ENCODE measurements at regions not wholly inside any gene's neighbourhood (a gene's known extent, or its start where the extent isn't known, plus 50 kb on each side); places are given as distances from the start of the nearest gene placed in this dataset.

DNA sequence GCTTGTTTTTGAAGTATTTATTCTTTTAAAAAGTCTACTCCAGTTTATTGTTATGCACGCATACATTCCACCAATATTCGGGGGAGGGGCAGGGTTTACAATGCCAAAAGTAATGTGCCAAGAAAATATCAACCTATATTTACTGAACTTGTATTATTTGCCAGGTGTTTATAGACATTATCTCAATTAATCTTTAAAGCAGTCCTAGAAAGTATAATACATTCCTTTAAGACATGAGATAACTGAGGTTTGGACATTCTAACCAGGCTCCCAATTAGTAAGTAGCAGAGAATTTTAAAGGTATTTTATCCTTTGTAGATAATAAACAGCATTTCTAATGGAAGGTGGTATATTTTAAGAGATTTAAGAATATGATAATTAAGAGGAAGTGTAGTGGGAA is 124.5 kb upstream of the LRIG3 start:
- DNase-seq (ENCODE audit: low read depth) = no peak

DNA sequence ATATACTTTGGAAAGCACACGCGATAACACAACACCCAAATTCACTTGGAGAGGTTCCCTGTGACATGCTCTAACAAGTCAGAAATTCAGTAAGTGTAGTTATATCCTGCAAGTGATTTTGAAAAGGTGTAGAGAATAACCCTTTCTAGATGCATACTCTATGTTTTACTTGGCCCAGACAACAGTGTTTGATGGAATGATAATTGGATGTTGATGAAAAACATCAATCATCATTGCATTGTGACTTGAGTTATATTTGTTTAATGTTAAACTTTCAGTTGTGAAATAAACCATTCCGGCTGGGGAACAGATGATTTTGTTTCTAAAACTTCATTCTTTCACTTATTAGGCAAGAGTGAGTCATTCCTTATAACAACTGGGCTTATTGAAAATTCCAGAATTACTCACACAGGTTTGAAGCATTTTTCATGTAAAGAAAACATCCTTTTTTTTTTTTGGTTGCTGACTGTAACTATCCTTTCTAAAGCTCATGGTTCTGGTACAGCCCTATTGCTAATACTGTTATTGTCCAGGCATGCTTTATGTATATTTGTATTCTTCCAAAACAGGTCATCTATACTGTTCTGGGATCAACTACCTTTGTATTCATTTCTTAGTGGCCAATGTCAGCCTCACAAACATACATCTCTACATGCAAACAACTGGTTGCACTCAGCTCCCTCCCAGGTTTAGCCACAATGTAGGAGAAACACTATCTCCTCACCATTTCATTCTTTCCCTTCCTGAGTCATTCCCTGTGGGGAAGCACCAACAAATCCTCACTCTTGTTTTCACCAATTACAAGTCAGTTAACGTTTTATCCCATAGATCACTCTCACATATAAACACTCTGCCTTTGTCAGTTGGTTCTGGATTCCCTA is 121.2 kb upstream of the LRIG3 start:
- peak; percentile 43 for DNase-seq (ENCODE audit: low read depth)

DNA sequence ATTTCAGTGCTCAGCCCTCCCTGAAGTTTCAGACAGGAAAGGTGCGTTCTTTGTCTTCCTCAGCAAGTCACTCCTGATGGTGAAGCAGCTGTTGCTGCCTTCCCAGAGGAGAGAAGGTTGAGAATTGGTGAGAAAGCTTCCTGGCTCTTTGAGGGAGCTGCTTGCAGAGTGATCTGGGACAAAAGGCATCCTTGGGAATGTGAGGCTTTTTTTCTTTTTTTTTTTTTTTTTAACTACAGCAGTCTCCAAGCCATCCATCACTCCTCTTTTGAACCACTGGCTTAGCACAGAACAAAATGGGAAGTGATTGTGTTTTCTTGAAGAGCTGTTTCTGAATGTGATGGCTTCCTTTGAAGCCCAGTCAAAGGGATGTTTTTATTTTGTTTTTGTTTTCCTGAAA is 120.4 kb upstream of the LRIG3 start:
- DNase-seq (ENCODE audit: low read depth) = no peak

DNA sequence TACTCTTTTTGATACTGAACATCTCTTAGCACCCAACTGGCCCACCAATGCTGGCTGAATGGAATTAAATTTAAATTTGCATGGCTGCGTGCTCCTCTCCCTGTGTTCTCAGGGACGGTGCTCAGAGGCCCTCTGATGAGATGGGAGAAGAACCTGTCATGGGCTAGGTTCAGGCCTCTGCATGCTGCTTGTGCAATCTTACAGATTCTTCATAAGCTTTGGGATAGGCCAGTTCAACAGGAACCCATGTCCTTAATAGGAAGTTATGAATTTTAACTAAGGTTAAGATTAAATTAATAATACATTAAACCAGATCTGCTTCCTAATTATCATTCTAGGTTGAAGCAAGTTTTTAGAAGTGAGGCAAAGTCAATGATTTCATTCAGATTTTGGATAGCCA is 119.7 kb upstream of the LRIG3 start:
- no peak for DNase-seq (ENCODE audit: low read depth)

DNA sequence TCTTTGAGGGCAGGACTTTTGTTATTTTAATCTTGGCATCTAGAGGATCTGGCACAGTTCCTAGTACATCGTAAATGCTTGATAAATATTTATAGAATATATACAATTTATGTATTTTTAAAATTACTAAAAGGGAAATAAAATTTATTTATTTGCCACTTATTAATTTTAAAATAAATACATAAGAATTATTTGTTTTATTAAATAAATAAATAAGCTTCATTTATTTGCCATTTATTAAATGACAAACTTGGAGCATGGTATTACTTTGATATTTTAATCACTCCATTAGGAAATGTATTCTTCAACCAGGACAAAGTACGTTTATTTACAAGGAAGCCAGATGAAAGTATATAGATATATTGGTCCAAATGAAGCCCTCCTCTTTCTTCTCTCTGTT is 118.7 kb upstream of the LRIG3 start:
- no peak for DNase-seq (ENCODE audit: low read depth)

DNA sequence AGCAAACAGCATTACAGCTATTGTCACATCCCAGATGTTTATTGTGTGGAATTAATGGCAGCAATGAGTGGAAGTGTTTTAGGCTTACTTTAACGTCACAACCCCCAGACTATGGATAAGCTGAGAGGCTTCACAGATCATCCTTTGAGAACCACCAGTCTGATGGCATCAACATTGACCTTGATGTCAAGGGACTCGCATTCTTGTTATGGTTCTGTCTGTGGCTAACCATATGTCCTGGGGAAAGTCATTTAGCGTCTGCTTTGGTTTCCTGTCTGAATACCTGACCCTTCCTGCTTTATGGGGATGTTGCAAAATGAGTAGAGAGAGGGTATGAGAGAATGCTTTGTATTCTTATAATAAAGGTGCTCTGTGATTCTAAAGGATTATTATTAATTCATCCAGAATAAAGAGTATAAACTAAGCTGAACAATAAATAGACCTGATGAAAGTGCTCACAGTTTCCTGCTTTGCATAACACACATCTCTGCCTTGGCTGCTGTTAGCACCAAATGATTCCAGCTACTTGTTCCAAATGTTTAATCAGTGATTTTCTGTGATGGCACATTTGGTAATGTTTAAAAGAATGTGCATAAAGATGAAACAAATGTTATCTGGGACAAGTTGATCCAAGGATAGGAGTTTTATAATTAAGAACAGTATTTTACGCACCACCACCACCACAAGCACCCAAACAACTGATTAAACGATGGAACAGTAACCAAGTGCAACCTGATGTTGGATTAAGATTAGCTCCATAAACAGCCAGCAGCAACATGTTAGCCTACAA is 116.9 kb upstream of the LRIG3 start:
- DNase-seq (ENCODE audit: low read depth) = no peak

DNA sequence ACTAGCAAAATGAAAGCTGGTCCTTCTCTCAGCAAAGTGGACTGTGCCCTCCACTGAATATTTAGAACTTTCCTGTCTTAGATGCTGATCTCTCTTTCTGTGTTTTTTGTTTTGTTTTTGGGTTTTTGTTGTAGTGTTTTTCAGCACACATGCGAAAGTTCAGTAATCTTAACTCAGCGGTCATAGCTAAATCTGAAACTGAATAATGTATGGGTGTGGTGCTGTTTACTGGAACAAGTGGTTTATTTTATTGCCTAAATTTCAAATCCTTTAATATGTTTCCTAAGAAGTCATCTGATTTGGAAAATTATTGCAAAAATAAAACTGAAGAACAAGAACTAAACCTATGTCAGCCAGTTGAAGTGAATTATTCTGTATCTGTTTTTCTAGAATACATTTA is 116.0 kb upstream of the LRIG3 start:
- DNase-seq (ENCODE audit: low read depth) = no peak

DNA sequence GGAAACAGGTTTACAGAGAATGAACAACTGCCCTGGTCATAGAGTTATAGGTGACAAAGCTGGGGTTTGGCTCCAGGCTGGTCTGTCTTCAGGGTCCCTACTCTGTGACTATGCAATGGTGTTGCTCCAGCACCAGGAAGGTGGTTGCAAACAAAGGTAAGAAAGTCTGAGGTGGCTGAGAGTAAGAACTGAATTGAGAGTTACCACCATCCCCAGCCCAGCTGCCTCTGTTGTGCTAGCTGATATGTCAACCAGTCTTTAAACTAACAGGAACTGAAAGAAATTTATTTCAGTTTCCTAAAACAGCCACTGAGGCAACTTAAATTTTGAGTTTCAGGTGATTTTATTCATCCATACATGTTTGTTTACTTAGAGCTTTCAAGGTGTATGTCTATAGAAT is 111.0 kb upstream of the LRIG3 start:
- no peak for DNase-seq (ENCODE audit: low read depth)

DNA sequence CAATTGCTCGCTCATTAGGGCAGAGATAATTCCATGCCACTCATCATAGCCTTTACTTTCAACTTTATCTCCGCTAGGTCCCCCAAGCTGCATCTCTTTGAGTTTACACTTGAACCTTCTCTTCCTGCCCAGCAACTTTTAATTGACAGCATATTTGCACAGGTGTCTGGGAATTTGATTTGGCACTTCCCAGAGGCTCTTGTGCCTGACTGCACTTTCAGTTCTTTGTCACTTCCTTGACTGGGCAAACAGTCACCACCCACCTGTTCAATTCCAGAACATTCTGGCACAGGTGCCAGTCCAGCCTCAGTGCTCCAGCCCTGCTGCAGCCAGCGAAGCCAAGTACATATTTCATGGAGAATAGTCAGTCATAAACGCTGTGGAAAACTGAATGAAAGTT is 110.1 kb upstream of the LRIG3 start:
- DNase-seq (ENCODE audit: low read depth) = no peak

DNA sequence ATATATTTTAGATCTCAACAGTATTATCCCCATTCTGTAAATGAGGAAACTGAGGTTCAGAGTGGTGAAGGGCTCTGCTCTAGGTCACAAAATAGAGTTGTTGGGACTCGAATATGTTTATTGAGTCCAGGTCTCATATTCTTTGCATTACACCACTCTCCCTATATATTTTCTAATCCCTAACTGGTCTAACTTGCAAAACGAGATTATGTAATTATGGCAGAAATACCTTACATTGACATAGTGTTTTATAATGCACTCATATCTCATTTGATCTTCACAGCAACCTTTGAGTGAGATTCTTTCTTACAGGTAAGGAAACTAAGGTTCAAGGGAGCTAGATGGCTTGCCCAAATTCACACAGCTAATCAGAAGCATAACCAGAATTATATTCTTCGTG is 106.9 kb upstream of the LRIG3 start:
- DNase-seq (ENCODE audit: low read depth) = no peak

DNA sequence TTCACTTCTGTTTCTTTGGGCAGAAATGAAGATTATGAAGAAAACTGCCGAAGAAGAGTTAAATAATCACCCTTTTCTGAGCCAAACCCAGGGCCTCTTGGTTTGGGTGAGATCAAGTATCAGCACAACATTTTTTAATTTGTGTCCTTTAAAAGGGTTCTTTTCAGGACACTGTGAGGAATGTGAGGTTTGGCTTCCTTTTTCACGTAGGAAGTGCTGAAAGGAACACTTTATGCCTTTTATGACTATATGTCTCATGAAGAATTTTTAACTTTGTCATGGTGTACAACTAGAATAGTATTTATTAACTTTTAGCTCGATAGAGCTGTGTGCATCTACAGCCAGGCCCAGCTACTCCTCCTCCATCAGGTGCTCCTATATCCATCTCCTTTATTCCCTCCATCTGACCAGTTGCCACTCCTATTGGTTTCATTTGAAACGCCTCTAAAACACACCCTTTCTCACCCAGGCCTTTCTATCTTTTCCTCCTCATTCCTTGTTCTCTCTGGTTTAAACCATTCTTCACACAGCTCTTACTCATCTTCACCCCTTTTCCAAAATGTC is 103.6 kb upstream of the LRIG3 start:
- DNase-seq (ENCODE audit: low read depth) = no peak

DNA sequence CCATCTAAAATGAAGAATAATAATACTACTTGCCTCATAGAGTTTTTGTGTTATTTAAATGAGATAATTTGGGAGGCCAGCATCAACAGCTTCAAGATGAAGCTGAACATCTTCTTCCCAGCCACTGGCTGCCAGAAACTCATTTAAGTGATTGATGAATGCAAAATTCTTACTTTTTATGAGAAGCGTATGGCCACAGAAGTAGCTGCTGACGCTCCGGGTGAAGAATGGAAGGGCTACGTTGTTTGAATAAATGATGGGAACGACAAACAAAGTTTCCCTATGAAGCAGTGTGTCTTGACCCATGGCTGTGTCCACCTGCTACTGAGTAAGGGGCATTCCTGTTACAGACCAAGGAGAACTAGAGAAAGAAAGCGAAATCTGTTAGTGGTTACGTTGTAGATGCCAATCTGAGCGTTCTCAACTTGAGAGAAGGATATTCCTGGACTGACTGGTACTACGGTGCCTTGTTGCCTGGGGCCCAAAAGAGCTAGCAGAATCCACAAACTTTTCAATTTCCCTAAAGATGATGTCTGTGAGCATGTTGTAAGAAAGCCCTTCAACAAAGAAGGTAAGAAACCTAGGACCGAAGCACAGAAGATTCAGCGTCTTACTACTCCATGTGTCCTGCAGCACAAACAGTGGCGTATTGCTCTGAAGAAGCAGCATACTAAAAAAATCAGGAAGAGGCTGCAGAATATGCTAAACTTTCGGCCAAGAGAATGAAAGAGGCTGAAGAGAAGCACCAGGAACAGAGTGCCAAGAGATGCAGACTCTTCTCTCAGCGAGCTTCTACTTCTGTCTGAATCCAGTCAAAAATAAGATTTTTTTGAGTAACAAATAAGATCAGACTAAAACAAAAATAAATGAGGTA is 100.0 kb upstream of the LRIG3 start:
- no peak for DNase-seq (ENCODE audit: low read depth)

DNA sequence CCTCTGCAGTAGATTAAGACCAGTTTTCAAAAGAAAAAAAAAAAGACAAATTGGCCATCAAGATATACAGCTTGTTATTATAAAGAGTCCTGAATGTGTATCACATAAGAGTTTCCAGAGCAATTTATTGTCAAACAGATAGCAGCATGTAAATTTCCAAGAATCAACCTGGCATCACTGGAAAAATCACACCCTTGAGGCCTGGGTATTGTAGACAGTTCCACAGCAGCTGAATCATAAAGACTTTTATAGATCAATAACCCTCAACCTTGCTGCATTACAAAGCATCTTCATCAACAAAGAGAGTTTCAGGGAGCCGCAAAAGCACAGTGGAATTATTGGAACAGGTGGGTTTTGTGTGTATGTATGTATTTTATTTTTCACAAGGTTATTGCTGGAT is 94.6 kb upstream of the LRIG3 start:
- DNase-seq (ENCODE audit: low read depth) = no peak

DNA sequence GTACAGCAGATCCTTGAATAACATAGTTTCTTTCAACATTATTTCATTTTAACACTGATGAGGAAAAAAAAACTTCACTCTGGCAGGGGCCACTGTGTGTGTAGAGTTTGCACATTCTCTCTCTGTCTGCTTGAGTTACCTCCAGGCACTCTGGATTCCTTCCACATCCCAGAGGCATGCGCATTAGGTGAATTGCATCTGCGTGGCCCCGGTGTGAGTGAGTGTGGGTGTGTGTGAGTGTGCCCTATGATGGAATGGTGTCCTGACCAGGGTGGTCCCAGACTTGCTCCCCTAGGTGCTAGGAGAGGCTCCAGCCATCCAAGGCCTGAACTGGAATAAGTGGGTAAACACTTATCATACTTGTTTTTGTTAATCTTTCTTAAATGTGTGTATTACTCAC is 90.6 kb upstream of the LRIG3 start:
- DNase-seq (ENCODE audit: low read depth) = no peak

DNA sequence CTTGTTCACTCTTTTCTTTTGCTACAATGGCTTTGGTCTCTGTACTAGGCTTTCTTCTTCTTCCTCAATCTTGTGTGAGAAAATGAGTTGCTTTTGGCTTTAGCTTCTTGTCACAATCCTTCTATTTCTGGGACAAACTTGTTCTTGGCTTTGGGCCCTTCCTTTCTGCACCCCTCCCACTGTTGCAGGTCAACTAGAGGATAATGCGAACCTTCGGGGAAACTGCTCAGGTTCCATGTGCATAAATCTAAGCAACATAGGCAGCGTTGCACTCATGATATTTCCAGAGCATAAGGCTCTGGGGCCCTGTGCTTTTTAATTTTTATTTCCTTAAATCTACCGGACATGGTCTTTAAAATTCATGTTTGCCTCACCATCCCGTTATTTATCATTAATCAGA is 89.8 kb upstream of the LRIG3 start:
- no peak for DNase-seq (ENCODE audit: low read depth)

DNA sequence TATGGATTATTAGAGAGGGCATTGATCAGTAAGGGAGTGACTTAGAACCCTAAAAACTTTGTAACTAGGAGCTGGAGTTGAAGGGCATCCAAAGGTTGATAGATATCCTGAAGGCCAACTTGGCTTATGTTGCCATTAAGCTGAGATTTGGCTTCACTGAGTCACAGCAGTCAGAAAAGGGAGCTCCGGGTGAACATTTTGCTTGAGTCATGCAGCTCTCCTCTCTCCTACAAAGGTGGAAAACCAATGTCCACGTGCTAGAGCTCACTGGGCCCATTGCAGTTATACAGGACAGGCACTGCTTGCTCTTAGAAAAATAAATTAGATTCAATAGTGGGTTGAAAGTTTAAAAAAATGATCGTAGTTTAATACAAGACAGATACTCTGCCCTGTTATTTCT is 87.3 kb upstream of the LRIG3 start:
- no peak for DNase-seq (ENCODE audit: low read depth)

DNA sequence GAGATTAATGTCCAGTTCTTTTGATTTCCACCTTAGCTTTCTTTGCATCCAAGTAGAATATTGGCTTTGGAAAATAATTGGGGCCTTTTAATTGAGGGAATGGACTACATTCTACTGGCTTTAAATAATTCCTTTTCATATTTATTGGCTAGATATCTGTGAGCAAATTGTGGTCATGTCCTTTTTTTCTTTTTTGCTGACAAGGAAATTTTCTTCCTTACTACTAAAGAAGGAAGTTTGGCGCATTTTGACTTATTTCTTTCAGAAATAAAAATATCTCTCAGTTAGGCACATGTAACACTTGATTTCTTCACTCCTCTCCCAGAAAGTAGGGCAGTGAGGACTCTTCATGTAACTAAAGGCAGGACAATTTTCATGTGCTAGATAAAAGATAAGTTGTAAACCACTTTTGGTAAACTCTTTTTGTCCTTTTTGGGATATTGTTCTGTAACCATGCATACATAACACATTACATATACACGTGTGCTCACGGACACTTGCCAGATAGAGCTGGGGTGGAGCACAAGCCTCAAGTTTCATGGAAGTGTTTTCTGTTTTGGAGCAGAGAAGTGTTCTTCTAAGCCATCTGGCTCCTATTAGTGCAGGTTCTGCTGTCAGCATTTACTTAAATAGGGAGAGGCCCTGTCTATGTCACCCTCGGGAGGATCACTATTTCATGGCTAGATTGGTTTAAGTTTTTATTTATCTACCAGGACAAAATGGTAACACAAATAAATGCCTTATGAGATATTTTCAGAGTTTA is 85.1 kb upstream of the LRIG3 start:
- DNase-seq (ENCODE audit: low read depth) = peak; percentile 91

DNA sequence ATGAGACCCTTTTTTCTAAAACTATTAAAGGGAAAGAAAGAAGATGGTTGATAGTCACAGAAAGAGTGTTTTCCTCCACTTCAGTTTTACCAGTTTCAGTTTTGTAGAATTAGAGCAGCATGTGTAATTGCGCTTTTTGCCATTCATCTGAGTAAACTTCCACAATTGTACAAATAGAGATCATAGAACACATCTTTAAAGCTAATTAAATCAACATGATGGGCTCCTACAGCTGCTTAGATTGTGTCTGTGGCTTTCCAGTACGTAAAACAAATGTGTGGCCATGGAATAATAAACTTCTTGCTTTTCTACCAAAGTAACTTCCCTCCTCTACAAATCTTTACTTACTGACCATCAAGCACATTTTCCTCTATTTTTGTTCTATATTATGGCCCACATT is 84.2 kb upstream of the LRIG3 start:
- no peak for DNase-seq (ENCODE audit: low read depth)

DNA sequence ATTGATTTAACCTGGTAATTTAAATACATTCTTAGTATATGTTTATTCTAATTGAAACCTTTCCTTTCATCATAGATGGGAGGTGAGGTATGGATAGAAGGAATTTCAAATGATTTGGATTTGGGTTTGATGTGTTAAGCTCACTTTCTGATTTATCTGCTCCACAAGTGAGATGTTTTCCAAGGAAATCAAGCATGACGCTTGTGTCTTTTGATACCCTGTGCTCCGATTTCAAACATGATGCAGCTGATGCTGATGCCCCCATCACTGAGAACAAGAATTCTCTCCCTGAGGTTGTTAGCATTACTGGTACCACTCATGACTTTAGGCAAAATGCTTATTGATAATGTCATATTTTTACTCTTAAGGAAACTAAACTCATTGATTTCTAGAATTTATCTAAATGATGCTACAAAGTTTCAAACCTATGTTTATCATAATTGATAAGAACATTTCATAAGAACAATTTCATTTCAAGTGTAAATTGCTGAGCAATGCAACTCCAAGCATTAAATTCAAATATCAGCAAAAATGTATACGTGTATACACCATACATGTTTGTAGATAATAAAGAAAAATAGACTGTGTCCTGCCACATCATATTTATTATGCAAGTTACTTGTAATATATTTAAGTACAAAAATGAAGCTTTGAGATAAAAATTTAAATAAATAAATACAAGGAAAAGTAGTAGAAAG is 75.5 kb upstream of the LRIG3 start:
- no peak for DNase-seq (ENCODE audit: low read depth)

DNA sequence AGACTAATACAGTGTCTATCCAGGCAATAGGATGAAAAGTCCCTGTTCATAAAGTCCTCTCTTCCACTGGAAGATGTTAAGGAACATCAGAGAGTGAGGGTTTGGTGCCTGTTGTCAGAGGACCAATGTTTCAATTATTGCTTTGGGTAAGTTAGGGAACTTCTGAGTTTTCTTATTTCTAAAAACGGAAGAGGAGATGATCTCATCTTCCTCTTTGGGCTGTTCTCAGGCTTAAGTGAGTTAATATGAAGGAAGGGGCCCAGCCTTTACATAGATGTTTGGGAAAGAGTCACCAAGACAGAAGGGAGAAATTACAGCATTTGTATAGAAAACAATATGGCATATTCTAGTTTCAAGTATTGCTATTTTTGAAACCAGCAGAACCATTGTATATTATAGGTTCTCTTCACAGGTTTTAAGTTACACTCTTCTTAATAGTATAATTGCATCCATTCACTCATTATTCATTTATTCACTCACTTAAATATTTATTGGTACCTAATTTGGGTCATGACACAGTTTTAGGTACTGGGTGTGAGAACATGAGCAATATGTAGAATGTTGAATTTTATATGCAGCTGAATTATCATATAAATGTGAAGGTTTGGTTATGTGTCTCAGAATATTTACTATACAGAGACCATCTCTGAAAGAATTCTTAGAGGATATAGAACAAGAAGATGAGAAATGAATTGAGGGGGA is 68.5 kb upstream of the LRIG3 start:
- DNase-seq (ENCODE audit: low read depth) = no peak
